Endothelial cell of umbilical vein (primary cell): ENCODE measurements at regions not wholly inside any gene's neighbourhood (a gene's known extent, or its start where the extent isn't known, plus 50 kb on each side); places are given as distances from the start of the nearest gene placed in this dataset.

Experiments
- EZH2 ChIP-seq: IDR thresholded peaks from 2 replicates; pipeline ENCODE4 v1.6.1; 2012; ENCODE audit warnings: borderline replicate concordance, low read depth, mild to moderate bottlenecking, moderate library complexity, low read length, inconsistent platforms; ENCODE audit not compliant: severe bottlenecking
- MYC ChIP-seq: IDR thresholded peaks from one replicate; pipeline ENCODE4 v1.6.1; 2011; ENCODE audit warnings: mild to moderate bottlenecking, low read depth, low read length
- TF ChIP-seq, protein P1 (sequence below): IDR thresholded peaks from 2 replicates; pipeline ENCODE4 v1.6.1; 2011; ENCODE audit not compliant: insufficient read depth, insufficient read length

DNA sequence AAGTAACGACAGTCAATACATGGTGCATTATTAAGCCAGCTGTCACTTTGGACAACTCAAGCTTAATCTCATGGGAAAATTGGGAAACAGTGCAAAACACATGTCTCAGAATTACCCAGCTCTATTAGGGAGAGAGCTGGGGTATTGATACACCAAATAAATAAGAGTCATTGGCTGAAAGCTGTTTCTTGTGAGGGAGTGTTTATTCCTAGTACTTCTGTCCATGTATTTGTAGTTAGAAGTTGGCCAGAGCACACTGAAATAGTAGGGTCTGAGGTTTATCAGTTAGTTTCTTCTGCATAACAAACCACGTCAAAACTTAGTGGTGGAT lies 192.0 kb upstream of the RALGAPA2 start:
- TF ChIP-seq MYC = no peak
- TF ChIP-seq, protein P1, sequence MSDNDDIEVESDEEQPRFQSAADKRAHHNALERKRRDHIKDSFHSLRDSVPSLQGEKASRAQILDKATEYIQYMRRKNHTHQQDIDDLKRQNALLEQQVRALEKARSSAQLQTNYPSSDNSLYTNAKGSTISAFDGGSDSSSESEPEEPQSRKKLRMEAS = no peak
- TF ChIP-seq EZH2 = no peak
